ENCODE measurements at regions not wholly inside any gene's neighbourhood (a gene's known extent, or its start where the extent isn't known, plus 50 kb on each side); places are given as distances from the start of the nearest gene placed in this dataset.

DNA sequence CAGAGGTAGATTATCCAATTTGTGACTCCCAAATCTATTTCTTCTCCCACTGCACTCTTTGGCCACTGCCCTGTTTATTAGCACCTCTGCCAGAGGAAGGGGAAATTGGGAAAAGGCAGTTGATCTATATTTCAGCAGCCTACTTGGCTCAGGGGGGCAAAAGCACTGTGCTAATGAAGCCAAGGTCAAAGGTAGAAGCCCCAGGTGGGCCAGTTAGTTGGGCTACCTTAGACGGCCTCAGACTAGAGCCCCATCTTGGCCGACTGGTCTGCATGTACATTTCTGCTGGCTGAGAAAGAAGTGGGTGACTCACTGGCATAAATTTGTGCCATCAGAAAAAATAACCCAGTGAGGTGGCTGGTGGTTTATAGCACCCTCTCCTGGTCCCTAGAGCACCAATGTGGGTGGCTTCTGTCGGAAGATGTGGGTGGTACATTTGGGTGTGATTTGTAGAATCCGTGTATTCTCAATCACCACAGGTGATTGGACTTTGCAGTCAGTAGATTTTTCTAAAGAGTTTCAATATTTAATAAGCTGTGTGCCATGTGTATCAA lies 293.3 kb upstream of the MKI67 start:
- TF ChIP-seq, protein P1, sequence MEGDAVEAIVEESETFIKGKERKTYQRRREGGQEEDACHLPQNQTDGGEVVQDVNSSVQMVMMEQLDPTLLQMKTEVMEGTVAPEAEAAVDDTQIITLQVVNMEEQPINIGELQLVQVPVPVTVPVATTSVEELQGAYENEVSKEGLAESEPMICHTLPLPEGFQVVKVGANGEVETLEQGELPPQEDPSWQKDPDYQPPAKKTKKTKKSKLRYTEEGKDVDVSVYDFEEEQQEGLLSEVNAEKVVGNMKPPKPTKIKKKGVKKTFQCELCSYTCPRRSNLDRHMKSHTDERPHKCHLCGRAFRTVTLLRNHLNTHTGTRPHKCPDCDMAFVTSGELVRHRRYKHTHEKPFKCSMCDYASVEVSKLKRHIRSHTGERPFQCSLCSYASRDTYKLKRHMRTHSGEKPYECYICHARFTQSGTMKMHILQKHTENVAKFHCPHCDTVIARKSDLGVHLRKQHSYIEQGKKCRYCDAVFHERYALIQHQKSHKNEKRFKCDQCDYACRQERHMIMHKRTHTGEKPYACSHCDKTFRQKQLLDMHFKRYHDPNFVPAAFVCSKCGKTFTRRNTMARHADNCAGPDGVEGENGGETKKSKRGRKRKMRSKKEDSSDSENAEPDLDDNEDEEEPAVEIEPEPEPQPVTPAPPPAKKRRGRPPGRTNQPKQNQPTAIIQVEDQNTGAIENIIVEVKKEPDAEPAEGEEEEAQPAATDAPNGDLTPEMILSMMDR (conservative IDR thresholded peaks at IDR 0.05; ENCODE audit: low read depth, low read length) = no peak
- no peak for TF ChIP-seq EZH2 (IDR thresholded peaks at IDR 0.05; ENCODE audit: low read length, unreplicated experiment)

Measured in PC-3 (cell line).